ENCODE measurements at regions not wholly inside any gene's neighbourhood (a gene's known extent, or its start where the extent isn't known, plus 50 kb on each side); places are given as distances from the start of the nearest gene placed in this dataset.

DNA sequence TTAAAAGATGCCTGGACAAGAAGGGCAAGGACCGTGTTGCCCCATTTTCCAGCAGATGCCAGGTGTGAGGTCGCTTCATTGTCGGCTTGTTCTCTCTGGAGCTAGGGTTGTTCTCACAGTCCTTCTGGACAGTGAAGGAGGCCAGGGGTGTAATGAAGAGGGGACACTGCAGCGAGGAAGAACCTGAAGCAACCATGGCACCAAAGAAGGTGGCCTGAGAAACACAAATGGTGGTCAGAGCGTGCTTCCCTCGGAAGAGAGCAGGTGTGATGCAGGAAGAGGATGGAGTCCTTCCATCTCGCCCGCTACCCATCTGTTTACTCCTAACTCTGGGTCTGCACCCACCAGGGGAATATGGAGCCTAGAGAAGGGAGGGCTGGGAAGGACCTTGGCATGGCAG, 50.3 kb upstream of the TWIST2 start:
- Histone ChIP-seq H3K79me2 (ENCODE audit: insufficient read depth) (no peaks in the 10 kb centered on the region), H2AFZ (ENCODE audit: low read depth) (no peak overlapping the region), H4K20me1 (ENCODE audit: insufficient read depth) (no peaks in the 10 kb centered on the region), H3F3A (replicated peaks; ENCODE audit: insufficient read depth) (no peaks in the 10 kb centered on the region), H3K27me3 (ENCODE audit: insufficient read depth) (no peaks in the 10 kb centered on the region; the same call in 1 of the 2 replicates), H3K9me3 (no peaks in the 10 kb centered on the region), H3K4me2 (no peak overlapping the region), H3K4me1 (ENCODE audit: control insufficient read depth in 1 of 2, insufficient read depth in 2 of 2, low read depth in 1 of 2, low read length in 1 of 2) (no peaks in the 10 kb centered on the region), H3K9ac (no peak overlapping the region), H3K36me3 (replicated peaks in 1 of 2; ENCODE audit: control insufficient read depth in 1 of 2, insufficient read depth in 2 of 2, low read length in 1 of 2) (no peaks in the 10 kb centered on the region), H3K4me3 (ENCODE audit: low read depth in 2 of 2, low read length in 1 of 2) (no peak overlapping the region), H3K9me2 (no peaks in the 10 kb centered on the region), H3K27ac (ENCODE audit: low read depth in 2 of 2, low read length in 1 of 2) (no peak overlapping the region)
- TF ChIP-seq, protein P1, sequence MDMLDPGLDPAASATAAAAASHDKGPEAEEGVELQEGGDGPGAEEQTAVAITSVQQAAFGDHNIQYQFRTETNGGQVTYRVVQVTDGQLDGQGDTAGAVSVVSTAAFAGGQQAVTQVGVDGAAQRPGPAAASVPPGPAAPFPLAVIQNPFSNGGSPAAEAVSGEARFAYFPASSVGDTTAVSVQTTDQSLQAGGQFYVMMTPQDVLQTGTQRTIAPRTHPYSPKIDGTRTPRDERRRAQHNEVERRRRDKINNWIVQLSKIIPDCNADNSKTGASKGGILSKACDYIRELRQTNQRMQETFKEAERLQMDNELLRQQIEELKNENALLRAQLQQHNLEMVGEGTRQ (IDR thresholded peaks at IDR 0.05; ENCODE audit: borderline replicate concordance, low read depth, low read length) = no peak
- no peak for TF ChIP-seq RCOR1 (IDR thresholded peaks at IDR 0.05; ENCODE audit: low read length)
- TF ChIP-seq, protein P2, sequence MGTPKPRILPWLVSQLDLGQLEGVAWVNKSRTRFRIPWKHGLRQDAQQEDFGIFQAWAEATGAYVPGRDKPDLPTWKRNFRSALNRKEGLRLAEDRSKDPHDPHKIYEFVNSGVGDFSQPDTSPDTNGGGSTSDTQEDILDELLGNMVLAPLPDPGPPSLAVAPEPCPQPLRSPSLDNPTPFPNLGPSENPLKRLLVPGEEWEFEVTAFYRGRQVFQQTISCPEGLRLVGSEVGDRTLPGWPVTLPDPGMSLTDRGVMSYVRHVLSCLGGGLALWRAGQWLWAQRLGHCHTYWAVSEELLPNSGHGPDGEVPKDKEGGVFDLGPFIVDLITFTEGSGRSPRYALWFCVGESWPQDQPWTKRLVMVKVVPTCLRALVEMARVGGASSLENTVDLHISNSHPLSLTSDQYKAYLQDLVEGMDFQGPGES (IDR thresholded peaks at IDR 0.05; ENCODE audit: low read depth, low read length) = no peak
- TF ChIP-seq, protein P3, sequence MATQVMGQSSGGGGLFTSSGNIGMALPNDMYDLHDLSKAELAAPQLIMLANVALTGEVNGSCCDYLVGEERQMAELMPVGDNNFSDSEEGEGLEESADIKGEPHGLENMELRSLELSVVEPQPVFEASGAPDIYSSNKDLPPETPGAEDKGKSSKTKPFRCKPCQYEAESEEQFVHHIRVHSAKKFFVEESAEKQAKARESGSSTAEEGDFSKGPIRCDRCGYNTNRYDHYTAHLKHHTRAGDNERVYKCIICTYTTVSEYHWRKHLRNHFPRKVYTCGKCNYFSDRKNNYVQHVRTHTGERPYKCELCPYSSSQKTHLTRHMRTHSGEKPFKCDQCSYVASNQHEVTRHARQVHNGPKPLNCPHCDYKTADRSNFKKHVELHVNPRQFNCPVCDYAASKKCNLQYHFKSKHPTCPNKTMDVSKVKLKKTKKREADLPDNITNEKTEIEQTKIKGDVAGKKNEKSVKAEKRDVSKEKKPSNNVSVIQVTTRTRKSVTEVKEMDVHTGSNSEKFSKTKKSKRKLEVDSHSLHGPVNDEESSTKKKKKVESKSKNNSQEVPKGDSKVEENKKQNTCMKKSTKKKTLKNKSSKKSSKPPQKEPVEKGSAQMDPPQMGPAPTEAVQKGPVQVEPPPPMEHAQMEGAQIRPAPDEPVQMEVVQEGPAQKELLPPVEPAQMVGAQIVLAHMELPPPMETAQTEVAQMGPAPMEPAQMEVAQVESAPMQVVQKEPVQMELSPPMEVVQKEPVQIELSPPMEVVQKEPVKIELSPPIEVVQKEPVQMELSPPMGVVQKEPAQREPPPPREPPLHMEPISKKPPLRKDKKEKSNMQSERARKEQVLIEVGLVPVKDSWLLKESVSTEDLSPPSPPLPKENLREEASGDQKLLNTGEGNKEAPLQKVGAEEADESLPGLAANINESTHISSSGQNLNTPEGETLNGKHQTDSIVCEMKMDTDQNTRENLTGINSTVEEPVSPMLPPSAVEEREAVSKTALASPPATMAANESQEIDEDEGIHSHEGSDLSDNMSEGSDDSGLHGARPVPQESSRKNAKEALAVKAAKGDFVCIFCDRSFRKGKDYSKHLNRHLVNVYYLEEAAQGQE (IDR thresholded peaks at IDR 0.05; ENCODE audit: low read depth, low read length) = no peak
- TF ChIP-seq MEF2A (IDR thresholded peaks at IDR 0.05; ENCODE audit: borderline replicate concordance, low read depth) = no peak
- TF ChIP-seq GABPA (IDR thresholded peaks at IDR 0.05; ENCODE audit: low read depth) = no peak
- TF ChIP-seq, protein P4, sequence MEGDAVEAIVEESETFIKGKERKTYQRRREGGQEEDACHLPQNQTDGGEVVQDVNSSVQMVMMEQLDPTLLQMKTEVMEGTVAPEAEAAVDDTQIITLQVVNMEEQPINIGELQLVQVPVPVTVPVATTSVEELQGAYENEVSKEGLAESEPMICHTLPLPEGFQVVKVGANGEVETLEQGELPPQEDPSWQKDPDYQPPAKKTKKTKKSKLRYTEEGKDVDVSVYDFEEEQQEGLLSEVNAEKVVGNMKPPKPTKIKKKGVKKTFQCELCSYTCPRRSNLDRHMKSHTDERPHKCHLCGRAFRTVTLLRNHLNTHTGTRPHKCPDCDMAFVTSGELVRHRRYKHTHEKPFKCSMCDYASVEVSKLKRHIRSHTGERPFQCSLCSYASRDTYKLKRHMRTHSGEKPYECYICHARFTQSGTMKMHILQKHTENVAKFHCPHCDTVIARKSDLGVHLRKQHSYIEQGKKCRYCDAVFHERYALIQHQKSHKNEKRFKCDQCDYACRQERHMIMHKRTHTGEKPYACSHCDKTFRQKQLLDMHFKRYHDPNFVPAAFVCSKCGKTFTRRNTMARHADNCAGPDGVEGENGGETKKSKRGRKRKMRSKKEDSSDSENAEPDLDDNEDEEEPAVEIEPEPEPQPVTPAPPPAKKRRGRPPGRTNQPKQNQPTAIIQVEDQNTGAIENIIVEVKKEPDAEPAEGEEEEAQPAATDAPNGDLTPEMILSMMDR (IDR thresholded peaks at IDR 0.05) = no peak
- TF ChIP-seq YY1 (IDR thresholded peaks at IDR 0.05; ENCODE audit: low read depth) = no peak
- no peak for TF ChIP-seq TCF12 (IDR thresholded peaks at IDR 0.05)
- TF ChIP-seq FOXJ3 (CRISPR knock-in tag; IDR thresholded peaks at IDR 0.05) = no peak
- TF ChIP-seq SMC3 (IDR thresholded peaks at IDR 0.05; ENCODE audit: low read depth, low read length) = no peak
- 44% methylated on average over 8 of the region's 8 CpGs for WGBS (ENCODE audit: low lambda C conversion rate)
- no peak for DNase-seq
- POLR2A ChIA-PET = no interaction called here
- CTCF ChIA-PET = interaction anchor here (0.8 to 1.9 kb wide), 2 partner anchors 12 to 274 kb away, joined by 3 to 7 read pairs; no protein-coding TSS in a partner anchor

Small RNA genes lying in the stretch of these regions (small RNA-seq; reads per million reads assigned to genes)
- gene AC113618.1 = 0 reads per million in 7 experiments

Data from SK-N-SH (cell line).